H1 (cell line): ENCODE measurements at regions not wholly inside any gene's neighbourhood (a gene's known extent, or its start where the extent isn't known, plus 50 kb on each side); places are given as distances from the start of the nearest gene placed in this dataset.

ENCODE experiments used
- RXRA ChIP-seq: IDR thresholded peaks from 2 replicates; pipeline ENCODE4 v1.6.1; 2011; ENCODE audit warnings: low read depth, mild to moderate bottlenecking, low read length, moderate library complexity; ENCODE audit not compliant: insufficient read depth

DNA sequence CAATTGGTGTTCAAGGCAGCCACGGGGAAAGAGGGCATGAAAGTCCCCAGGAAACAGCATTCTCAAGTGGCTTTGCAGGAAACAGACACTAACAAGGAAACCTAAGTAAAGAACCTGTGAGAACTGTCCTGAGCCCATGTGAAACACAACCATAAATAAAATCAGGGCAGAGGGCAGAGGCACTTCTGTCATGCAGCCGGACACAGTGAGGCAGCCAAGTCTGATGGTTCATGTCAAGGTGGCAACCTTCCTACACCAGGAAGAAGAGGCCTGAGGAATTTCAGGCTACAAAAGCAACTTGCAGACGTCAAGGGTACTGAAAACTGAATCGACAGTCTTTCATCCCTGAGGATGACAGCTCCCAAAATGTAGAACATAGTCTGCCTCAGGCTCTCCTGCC, 458.2 kb upstream of the NPVF start (continued):
- TF ChIP-seq RXRA = no peak
